Tibial nerve (tissue), 4 donors: ENCODE measurements at regions not wholly inside any gene's neighbourhood (a gene's known extent, or its start where the extent isn't known, plus 50 kb on each side); places are given as distances from the start of the nearest gene placed in this dataset.

Experiments
- DNase-seq, 2 donors: peaks; one replicate each; pipeline ENCODE4 v3.0.0-alpha.2; 2019; ENCODE audit warnings: low spot score in 2 of 2
- H3K27ac ChIP-seq, 4 donors: fragments of 200-600 bp; sonication (generic) in 3 of 4; one replicate each; pipeline ENCODE4 v1.5.1; 2017 to 2019; ENCODE audit warnings: mild to moderate bottlenecking in 1 of 4
- H3K27me3 ChIP-seq, 2 donors: fragments of 200-600 bp; sonication (generic) in 1 of 2; one replicate each; pipeline versions ENCODE4 v1.5.1 to v1.6.0; 2017 to 2019
- H3K36me3 ChIP-seq, 3 donors: fragments of 200-600 bp; sonication (generic); one replicate each; pipeline ENCODE4 v1.5.1; 2018 to 2019
- H3K4me1 ChIP-seq, 4 donors: fragments of 200-600 bp; sonication (generic) in 3 of 4; one replicate each; pipeline ENCODE4 v1.5.1; 2017 to 2019
- H3K4me3 ChIP-seq, 4 donors: fragments of 200-600 bp; sonication (generic) in 3 of 4; one replicate each; pipeline ENCODE4 v1.5.1; 2017 to 2019; ENCODE audit warnings: mild to moderate bottlenecking in 1 of 4, moderate library complexity in 1 of 4
- H3K9me3 ChIP-seq, 4 donors: fragments of 200-600 bp; sonication (generic) in 3 of 4; one replicate each; pipeline ENCODE4 v1.5.1; 2017 to 2019
- EP300 ChIP-seq, 2 donors: sonication (generic); formaldehyde crosslinking; IDR thresholded peaks; one replicate each; pipeline ENCODE4 v1.6.1; 2017; ENCODE audit warnings: antibody characterized with exemption in 2 of 2, mild to moderate bottlenecking in 1 of 2
- POLR2A ChIP-seq, 2 donors: fragments of 450-650 bp; IDR thresholded peaks; one replicate each; pipeline ENCODE4 v1.6.1; 2017; ENCODE audit warnings: antibody characterized with exemption in 2 of 2, mild to moderate bottlenecking in 2 of 2, moderate library complexity in 2 of 2
- WGBS, 2 donors: methylation state at CpG; one replicate each; pipeline ENCODE4 v1.1.5; 2018; 5-methylcytosine and 5-hydroxymethylcytosine counted together
- TF ChIP-seq, protein P1 (sequence below), 5 experiments: fragments of 200-600 bp in 3 of 5; fragments of 450-650 bp in 2 of 5; sonication (generic) in 3 of 5; IDR thresholded peaks; one replicate each; pipeline ENCODE4 v1.5.1; 2016 to 2019; ENCODE audit warnings: antibody characterized with exemption in 5 of 5, mild to moderate bottlenecking in 3 of 5, moderate library complexity in 2 of 5

DNA sequence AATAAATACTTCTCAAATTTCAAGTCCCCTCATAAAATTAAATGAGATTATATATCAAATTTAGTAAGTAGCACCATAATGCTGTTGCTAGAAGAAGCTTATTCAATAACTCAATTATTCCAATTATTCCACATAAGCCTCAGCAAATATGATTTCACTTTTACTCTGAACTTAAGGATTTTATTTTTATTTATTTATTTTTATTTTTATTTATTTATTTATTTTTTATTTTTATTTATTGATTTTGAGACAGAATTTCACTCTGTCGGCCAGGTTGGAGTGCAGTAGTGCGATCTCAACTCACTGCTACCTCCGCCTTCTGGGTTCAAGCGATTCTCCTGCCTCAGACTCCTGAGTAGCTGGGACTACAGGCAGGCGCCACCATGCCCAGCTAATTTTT, 1308.3 kb upstream of the CDH9 start:
- Histone ChIP-seq H3K4me3 (no peak overlapping the region), H3K9me3 (peaks cover 0 to 19% (median 3%) of the 10 kb centered on the region in 4 donors), H3K27ac (no peak overlapping the region), H3K36me3 (no peaks in the 10 kb centered on the region), H3K27me3 (no peaks in the 10 kb centered on the region), H3K4me1 (no peaks in the 10 kb centered on the region)
- 94 to 98% methylated on average over 5 of the region's 5 CpGs for WGBS, 2 donors
- TF ChIP-seq POLR2A (IDR thresholded peaks at IDR 0.05): no peak
- TF ChIP-seq, protein P1, sequence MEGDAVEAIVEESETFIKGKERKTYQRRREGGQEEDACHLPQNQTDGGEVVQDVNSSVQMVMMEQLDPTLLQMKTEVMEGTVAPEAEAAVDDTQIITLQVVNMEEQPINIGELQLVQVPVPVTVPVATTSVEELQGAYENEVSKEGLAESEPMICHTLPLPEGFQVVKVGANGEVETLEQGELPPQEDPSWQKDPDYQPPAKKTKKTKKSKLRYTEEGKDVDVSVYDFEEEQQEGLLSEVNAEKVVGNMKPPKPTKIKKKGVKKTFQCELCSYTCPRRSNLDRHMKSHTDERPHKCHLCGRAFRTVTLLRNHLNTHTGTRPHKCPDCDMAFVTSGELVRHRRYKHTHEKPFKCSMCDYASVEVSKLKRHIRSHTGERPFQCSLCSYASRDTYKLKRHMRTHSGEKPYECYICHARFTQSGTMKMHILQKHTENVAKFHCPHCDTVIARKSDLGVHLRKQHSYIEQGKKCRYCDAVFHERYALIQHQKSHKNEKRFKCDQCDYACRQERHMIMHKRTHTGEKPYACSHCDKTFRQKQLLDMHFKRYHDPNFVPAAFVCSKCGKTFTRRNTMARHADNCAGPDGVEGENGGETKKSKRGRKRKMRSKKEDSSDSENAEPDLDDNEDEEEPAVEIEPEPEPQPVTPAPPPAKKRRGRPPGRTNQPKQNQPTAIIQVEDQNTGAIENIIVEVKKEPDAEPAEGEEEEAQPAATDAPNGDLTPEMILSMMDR (IDR thresholded peaks at IDR 0.05): no peak
- no peak for DNase-seq

DNA sequence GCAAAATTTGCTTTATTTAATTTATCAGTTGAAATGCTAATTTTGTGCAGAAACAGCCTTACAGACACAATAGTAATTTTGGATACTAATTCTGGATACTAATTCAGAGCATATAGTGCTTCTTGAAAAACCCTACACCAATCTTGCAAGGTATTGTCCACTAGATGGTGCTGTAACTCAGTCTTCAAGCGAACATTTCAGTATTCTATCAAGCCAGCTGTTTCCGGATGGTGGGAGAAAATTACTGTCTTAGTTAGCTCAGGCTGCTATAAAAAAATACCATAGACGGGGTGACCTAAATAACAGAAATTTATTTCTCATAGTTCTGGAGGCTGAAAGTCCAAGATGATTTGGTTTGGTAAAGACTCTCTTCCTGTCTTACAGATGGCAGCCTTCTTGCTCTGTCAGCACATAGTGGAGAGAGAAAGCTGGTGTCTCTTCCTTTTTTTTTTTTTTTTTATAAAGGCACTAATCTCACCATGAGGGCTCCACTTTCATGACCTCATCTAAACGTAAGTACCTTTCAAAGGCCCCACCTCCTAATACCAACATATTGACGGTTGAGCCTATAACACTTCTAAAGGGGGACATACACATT, 1306.5 kb upstream of the CDH9 start:
- Histone ChIP-seq H3K27me3 (no peaks in the 10 kb centered on the region), H3K27ac (no peak overlapping the region), H3K9me3 (peaks cover 0 to 10% (median 0%) of the 10 kb centered on the region in 4 donors), H3K4me3 (no peak overlapping the region), H3K36me3 (no peaks in the 10 kb centered on the region), H3K4me1 (no peaks in the 10 kb centered on the region)
- 56 to 64% methylated on average over 5 of the region's 5 CpGs for WGBS, 2 donors
- TF ChIP-seq, protein P1 (IDR thresholded peaks at IDR 0.05): no peak
- TF ChIP-seq EP300 (IDR thresholded peaks at IDR 0.05) (no peak), POLR2A (IDR thresholded peaks at IDR 0.05) (no peak)
- DNase-seq: no peak

DNA sequence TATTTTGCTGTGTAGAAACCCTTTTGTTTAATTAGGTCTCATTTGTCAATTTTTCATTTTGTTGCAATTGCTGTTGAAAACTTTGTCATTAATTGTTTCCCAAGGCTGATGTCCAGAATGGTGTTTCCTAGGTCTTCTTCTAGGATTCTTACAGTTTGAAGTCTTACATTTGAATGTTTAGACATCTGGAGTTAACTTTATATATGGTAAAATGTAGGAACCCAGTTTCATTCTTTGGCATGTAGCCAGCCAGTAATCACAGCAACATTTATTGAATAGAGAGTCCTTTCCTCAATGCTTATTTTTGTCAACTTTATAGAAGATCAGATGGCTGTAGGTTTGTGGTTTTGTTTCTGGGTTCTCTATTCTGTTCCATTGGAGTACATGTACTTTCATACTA, 1290.8 kb upstream of the CDH9 start:
- no peaks in the 10 kb centered on the region for H3K4me1 ChIP-seq
- H3K27ac ChIP-seq: no peak overlapping the region
- H3K4me3 ChIP-seq: no peak overlapping the region
- no peak for DNase-seq
- TF ChIP-seq POLR2A (IDR thresholded peaks at IDR 0.05) (no peak), EP300 (IDR thresholded peaks at IDR 0.05) (no peak)
- TF ChIP-seq, protein P1 (IDR thresholded peaks at IDR 0.05): no peak
- no peaks in the 10 kb centered on the region for H3K27me3 ChIP-seq
- peaks cover 0 to 13% (median 0%) of the 10 kb centered on the region in 4 donors for H3K9me3 ChIP-seq
- no peaks in the 10 kb centered on the region for H3K36me3 ChIP-seq

DNA sequence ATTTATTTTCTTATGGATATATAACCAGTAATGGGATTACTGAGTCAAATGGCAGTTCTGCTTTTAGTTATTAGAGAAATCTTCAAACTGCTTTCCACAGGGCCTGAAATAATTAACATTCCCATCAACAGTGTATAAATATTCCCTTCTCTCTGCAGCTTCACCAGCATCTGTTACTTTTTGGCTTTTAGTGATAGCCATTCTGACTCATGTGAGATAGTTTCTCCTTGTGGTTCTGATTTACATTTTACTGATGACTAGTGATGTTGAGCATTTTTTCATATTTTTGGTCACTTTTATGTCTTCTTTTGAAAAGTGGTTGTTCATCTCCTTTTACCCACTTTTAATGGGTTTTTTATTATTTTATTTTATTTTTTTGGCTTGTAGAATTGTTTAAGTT, 1290.3 kb upstream of the CDH9 start:
- TF ChIP-seq POLR2A (IDR thresholded peaks at IDR 0.05) (no peak), EP300 (IDR thresholded peaks at IDR 0.05) (no peak)
- TF ChIP-seq, protein P1 (IDR thresholded peaks at IDR 0.05): no peak
- DNase-seq: no peak
- no peaks in the 10 kb centered on the region for H3K36me3 ChIP-seq
- H3K27me3 ChIP-seq: no peaks in the 10 kb centered on the region
- H3K9me3 ChIP-seq: peaks cover 0 to 11% (median 0%) of the 10 kb centered on the region in 4 donors
- H3K4me3 ChIP-seq: no peak overlapping the region
- no peaks in the 10 kb centered on the region for H3K4me1 ChIP-seq
- H3K27ac ChIP-seq: no peak overlapping the region

DNA sequence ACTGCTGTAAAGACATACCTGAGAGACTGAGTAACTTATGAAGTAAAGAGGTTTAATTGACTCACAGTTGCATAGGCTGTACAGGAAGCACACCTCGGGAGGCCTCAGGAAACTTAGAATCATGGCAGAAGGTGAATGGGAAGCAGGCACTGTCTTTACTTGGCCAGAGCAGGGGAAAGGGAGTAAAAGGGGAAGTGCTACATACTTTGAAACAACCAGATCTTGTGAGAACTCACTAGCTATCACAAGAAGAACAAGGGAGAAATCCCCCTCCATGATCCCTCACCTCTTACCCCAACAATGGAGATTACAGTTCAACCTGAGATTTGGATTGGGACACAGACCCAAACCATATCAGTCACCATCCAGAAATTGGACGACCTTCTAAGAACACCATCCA, 1285.8 kb upstream of the CDH9 start:
- 56 to 69% methylated on average over 2 of the region's 2 CpGs for WGBS, 2 donors
- no peaks in the 10 kb centered on the region for H3K36me3 ChIP-seq
- H3K27ac ChIP-seq: no peak overlapping the region
- no peak overlapping the region for H3K4me3 ChIP-seq
- no peaks in the 10 kb centered on the region for H3K9me3 ChIP-seq
- H3K4me1 ChIP-seq: no peaks in the 10 kb centered on the region
- no peak for TF ChIP-seq EP300 (IDR thresholded peaks at IDR 0.05)
- no peak for TF ChIP-seq POLR2A (IDR thresholded peaks at IDR 0.05)
- TF ChIP-seq, protein P1 (IDR thresholded peaks at IDR 0.05): no peak
- H3K27me3 ChIP-seq: no peaks in the 10 kb centered on the region
- DNase-seq: no peak
